ELR (cell line): ENCODE measurements at regions not wholly inside any gene's neighbourhood (a gene's known extent, or its start where the extent isn't known, plus 50 kb on each side); places are given as distances from the start of the nearest gene placed in this dataset.
"Not testable (repeated sequence)": the region's sequence is repeated elsewhere in the genome, so short reads cannot be mapped to it uniquely, and the experiment has no call there.

Experiments used
- DNase-seq: peaks from one replicate; pipeline ENCODE4 v3.0.0-alpha.2; 2015; ENCODE audit warnings: low read depth

- DNase-seq: no peak
These were observed 1140.0 kb downstream of the TMEM121 start for GRCh38 chr14:106666341-106666740.

- DNase-seq: no peak
These were observed 1143.6 kb downstream of the TMEM121 start for GRCh38 chr14:106670011-106670410.

- not testable (repeated sequence) for DNase-seq
These were observed 1147.7 kb downstream of the TMEM121 start for GRCh38 chr14:106674093-106674492.

- not testable (repeated sequence) for DNase-seq
These were observed 1148.2 kb downstream of the TMEM121 start for GRCh38 chr14:106674509-106675125.

GRCh38 chr14:106675716-106676115 lies 1149.3 kb downstream of the TMEM121 start:
- not testable (repeated sequence) for DNase-seq

- no peak for DNase-seq
These were observed 1153.4 kb downstream of the TMEM121 start for GRCh38 chr14:106679776-106680175.

- DNase-seq: no peak
These were observed 1154.8 kb downstream of the TMEM121 start for GRCh38 chr14:106681161-106681560.

- no peak for DNase-seq
These were observed 1155.2 kb downstream of the TMEM121 start for GRCh38 chr14:106681568-106681967.

GRCh38 chr14:106683631-106684030 lies 1157.2 kb downstream of the TMEM121 start:
- DNase-seq: no peak

GRCh38 chr14:106686533-106686932 lies 1160.2 kb downstream of the TMEM121 start:
- DNase-seq: no peak

- no peak for DNase-seq
These were observed 1164.0 kb downstream of the TMEM121 start for GRCh38 chr14:106690333-106690891.

GRCh38 chr14:106691601-106692291 lies 1165.4 kb downstream of the TMEM121 start:
- DNase-seq: peak; percentile 2

GRCh38 chr14:106694638-106695393 lies 1168.4 kb downstream of the TMEM121 start:
- no peak for DNase-seq

- not testable (repeated sequence) for DNase-seq
These were observed 1172.4 kb downstream of the TMEM121 start for GRCh38 chr14:106698620-106699267.

GRCh38 chr14:106703651-106704050 lies 1177.3 kb downstream of the TMEM121 start:
- DNase-seq: not testable (repeated sequence)

GRCh38 chr14:106706488-106706887 lies 1180.1 kb downstream of the TMEM121 start:
- DNase-seq: not testable (repeated sequence)

GRCh38 chr14:106710187-106710586 lies 1183.8 kb downstream of the TMEM121 start:
- not testable (repeated sequence) for DNase-seq

GRCh38 chr14:106712513-106712912 lies 1186.1 kb downstream of the TMEM121 start:
- DNase-seq: not testable (repeated sequence)

GRCh38 chr14:106714446-106715428 lies 1188.4 kb downstream of the TMEM121 start:
- DNase-seq: not testable (repeated sequence)

GRCh38 chr14:106717544-106717943 lies 1191.2 kb downstream of the TMEM121 start:
- DNase-seq: not testable (repeated sequence)

GRCh38 chr14:106719880-106720279 lies 1193.5 kb downstream of the TMEM121 start:
- not testable (repeated sequence) for DNase-seq
